KMS-11 (cell line): ENCODE measurements at regions not wholly inside any gene's neighbourhood (a gene's known extent, or its start where the extent isn't known, plus 50 kb on each side); places are given as distances from the start of the nearest gene placed in this dataset.

Experiments used
- H2AFZ ChIP-seq: fragments of 200-600 bp; sonication (generic); 2 replicates; pipeline ENCODE4 v1.6.1; 2016; ENCODE audit warnings: antibody characterized with exemption, mixed run types, low read depth
- H3K27ac ChIP-seq: fragments of 200-600 bp; sonication (generic); 2 replicates; pipeline ENCODE4 v1.6.1; 2016; ENCODE audit warnings: mild to moderate bottlenecking, mixed run types
- H3K27me3 ChIP-seq: fragments of 200-600 bp; sonication (generic); 2 replicates; pipeline ENCODE4 v1.6.1; 2017; ENCODE audit warnings: mild to moderate bottlenecking, low read depth, mixed run types, moderate library complexity; ENCODE audit not compliant: insufficient read depth
- H3K36me3 ChIP-seq: fragments of 200-600 bp; sonication (generic); 2 replicates; pipeline ENCODE4 v1.6.1; 2017; ENCODE audit warnings: mild to moderate bottlenecking, mixed run types; ENCODE audit not compliant: insufficient read depth
- H3K4me1 ChIP-seq: fragments of 200-600 bp; sonication (generic); 2 replicates; pipeline ENCODE4 v1.6.1; 2016; ENCODE audit warnings: mild to moderate bottlenecking, low read depth, mixed run types; ENCODE audit not compliant: poor library complexity, severe bottlenecking
- H3K4me2 ChIP-seq: fragments of 200-600 bp; sonication (generic); 2 replicates; pipeline ENCODE4 v1.7.0; 2016; ENCODE audit warnings: mild to moderate bottlenecking, mixed run types
- H3K4me3 ChIP-seq: fragments of 200-600 bp; sonication (generic); IDR thresholded peaks from 2 replicates; pipeline ENCODE4 v1.6.1; 2017; ENCODE audit warnings: low read depth, low read length, mixed read lengths; ENCODE audit not compliant: insufficient read depth
- H3K79me2 ChIP-seq: fragments of 200-600 bp; sonication (generic); 2 replicates; pipeline ENCODE4 v1.6.1; 2016; ENCODE audit warnings: low read depth, mixed run types; ENCODE audit not compliant: insufficient read depth
- H3K9ac ChIP-seq: fragments of 200-600 bp; sonication (generic); 2 replicates; pipeline ENCODE4 v1.6.1; 2016; ENCODE audit warnings: mild to moderate bottlenecking, mixed run types
- H4K20me1 ChIP-seq: fragments of 200-600 bp; sonication (generic); 2 replicates; pipeline ENCODE4 v1.6.1; 2016; ENCODE audit warnings: mild to moderate bottlenecking, mixed run types; ENCODE audit not compliant: insufficient read depth
- TF ChIP-seq, protein P1 (sequence below): fragments of 200-600 bp; sonication (generic); conservative IDR thresholded peaks from 2 replicates; pipeline ENCODE4 v1.6.1; 2017; ENCODE audit warnings: low read depth, mild to moderate bottlenecking, antibody characterized with exemption, low read length, moderate library complexity, mixed read lengths

DNA sequence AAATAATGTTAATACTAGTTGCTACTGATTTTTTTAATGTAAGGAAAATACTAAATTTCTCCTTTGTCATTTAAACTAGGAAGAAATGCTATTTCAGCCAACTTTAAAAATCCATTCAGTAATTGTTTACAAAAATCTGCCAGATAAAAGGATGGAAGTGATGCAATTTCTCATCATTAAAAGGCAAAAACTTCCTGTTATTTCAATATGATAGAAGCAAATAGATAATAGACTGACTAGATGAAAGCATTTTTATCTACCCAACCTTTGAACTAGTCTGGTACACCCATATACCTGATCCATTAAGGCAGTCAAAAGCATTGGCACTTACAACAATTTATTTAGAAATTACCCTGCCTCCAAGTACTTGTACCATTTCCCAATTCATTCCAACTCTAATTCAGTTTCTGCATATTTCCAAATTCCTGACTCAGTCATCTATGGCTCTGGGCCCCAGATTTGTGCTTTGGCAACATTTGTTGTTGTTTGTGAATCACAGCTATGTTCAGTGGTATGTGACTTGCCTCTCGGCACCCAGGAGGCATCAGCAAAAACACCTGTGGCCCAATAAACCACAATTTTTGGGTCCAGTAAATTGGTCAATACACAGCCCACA is 482.6 kb upstream of the SEMA3A start:
- Histone ChIP-seq H2AFZ (no peak overlapping the region), H3K79me2 (no peaks in the 10 kb centered on the region), H3K36me3 (no peaks in the 10 kb centered on the region), H3K9ac (no peak overlapping the region), H4K20me1 (no peaks in the 10 kb centered on the region), H3K4me1 (no peaks in the 10 kb centered on the region), H3K27ac (no peak overlapping the region), H3K4me3 (no peak overlapping the region), H3K4me2 (no peak overlapping the region), H3K27me3 (no peaks in the 10 kb centered on the region)
- TF ChIP-seq, protein P1, sequence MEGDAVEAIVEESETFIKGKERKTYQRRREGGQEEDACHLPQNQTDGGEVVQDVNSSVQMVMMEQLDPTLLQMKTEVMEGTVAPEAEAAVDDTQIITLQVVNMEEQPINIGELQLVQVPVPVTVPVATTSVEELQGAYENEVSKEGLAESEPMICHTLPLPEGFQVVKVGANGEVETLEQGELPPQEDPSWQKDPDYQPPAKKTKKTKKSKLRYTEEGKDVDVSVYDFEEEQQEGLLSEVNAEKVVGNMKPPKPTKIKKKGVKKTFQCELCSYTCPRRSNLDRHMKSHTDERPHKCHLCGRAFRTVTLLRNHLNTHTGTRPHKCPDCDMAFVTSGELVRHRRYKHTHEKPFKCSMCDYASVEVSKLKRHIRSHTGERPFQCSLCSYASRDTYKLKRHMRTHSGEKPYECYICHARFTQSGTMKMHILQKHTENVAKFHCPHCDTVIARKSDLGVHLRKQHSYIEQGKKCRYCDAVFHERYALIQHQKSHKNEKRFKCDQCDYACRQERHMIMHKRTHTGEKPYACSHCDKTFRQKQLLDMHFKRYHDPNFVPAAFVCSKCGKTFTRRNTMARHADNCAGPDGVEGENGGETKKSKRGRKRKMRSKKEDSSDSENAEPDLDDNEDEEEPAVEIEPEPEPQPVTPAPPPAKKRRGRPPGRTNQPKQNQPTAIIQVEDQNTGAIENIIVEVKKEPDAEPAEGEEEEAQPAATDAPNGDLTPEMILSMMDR = no peak

DNA sequence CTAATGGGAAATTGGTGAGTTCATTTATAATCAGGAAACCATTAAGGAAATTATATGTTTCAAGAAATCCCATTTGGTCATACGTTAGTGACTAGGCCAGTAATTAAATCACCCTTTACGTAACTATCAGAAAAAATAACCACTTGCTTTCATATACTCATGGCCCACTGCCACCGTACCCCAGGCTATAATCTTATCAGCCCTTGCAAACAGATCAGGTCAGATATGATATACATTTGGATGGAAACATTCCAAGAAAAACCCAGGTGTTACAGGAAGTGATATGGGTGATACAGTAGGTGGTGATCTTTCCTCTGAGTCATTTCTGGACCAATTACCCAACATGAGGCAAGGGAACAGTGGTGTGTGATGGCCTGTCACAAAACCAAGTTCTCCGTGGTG is 481.0 kb upstream of the SEMA3A start:
- TF ChIP-seq, protein P1 = no peak
- H3K9ac ChIP-seq = no peak overlapping the region
- no peaks in the 10 kb centered on the region for H3K27me3 ChIP-seq
- no peaks in the 10 kb centered on the region for H3K36me3 ChIP-seq
- no peak overlapping the region for H2AFZ ChIP-seq
- no peak overlapping the region for H3K4me3 ChIP-seq
- no peak overlapping the region for H3K4me2 ChIP-seq
- H3K4me1 ChIP-seq = no peaks in the 10 kb centered on the region
- no peaks in the 10 kb centered on the region for H4K20me1 ChIP-seq
- H3K27ac ChIP-seq = no peak overlapping the region
- H3K79me2 ChIP-seq = no peaks in the 10 kb centered on the region

DNA sequence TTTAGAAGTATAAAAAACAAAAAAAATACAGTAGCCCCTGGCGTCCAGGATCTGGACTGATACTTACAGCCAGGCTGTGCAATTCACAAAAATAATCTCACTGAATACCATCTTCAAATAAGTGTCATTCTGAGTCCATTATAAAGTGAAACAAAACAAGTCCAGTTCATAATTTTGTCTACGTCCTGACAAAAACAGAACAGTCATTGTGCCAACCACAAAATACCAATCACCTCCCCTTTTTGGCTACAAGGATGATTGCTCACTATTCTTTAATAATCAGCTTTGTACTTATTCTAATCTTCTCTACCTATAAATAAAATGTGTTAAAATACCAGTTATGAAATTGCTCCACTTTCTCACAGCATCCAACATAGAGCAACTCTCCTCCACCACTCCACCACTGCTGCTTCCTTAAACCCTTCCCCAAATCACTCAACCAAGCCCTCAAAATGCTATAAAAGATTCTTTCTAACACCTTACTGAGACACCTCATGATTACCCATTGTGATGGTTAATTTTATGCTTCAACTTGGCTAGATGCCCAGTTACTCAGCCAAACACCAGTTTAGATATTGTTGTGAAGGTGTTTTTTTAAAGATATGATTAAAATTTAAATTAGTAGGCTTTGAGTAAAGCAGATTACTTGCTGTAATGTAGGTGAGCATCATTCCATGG is 479.8 kb upstream of the SEMA3A start:
- TF ChIP-seq, protein P1 = no peak

DNA sequence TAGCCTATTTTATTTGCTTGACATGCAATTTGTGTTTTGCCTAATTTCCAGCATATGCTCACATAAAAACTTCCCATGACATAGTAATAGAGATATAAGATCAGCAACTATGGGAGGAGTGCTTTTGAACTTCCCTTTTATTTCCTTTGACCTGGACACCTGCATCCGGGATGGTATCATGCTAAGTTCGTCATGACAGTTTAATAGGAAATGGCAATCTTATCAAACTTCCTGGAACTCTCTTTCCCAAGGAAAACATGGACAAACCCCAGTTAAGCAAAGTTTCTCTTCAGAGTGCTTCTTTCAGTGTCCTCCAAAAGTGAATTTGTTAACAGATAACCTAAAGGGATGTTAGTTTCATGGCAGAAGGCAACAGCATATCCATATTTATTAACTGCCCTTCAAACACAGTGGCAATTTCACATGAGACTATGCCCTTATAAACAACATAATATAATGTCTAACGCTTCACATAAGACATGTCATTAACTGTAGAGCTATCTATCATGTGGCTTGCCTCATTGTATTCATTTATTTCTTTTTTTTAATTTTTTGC is 474.7 kb upstream of the SEMA3A start:
- Histone ChIP-seq H2AFZ (no peak overlapping the region), H3K4me2 (no peak overlapping the region), H3K9ac (no peak overlapping the region), H3K4me1 (no peaks in the 10 kb centered on the region), H3K79me2 (no peaks in the 10 kb centered on the region), H4K20me1 (no peaks in the 10 kb centered on the region), H3K27ac (no peak overlapping the region), H3K27me3 (no peaks in the 10 kb centered on the region), H3K4me3 (no peak overlapping the region), H3K36me3 (no peaks in the 10 kb centered on the region)
- TF ChIP-seq, protein P1 = no peak

More for the DNA sequence above, 479.8 kb upstream of the SEMA3A start:
- Histone ChIP-seq H3K4me3 (no peak overlapping the region), H3K4me1 (no peaks in the 10 kb centered on the region), H3K9ac (no peak overlapping the region), H3K27ac (no peak overlapping the region), H3K27me3 (no peaks in the 10 kb centered on the region), H2AFZ (no peak overlapping the region), H3K79me2 (no peaks in the 10 kb centered on the region), H4K20me1 (no peaks in the 10 kb centered on the region), H3K4me2 (no peak overlapping the region), H3K36me3 (no peaks in the 10 kb centered on the region)
